ENCODE measurements at regions not wholly inside any gene's neighbourhood (a gene's known extent, or its start where the extent isn't known, plus 50 kb on each side); places are given as distances from the start of the nearest gene placed in this dataset.

DNA sequence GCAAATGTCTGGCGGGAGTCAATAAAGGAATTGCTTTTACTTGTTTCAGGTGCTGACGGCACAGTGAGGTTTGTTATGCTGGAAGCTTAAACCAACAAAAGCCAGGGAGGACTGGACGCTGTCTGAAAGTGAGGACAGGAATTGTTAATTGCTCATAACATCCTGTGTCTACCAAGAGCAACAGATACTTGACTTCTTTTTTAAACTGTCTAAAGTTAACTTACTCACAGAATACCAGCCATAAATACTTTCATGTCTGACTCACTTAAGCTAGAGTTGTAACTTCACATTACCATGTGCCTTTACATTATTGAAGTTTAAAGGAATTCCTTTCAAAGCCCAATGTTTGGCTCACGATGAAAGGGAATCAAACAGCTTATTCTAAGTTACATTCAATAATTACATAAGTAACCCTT lies 252.7 kb upstream of the SHH start:
- no peaks in the 10 kb centered on the region for H3K9me3 ChIP-seq (ENCODE audit: control insufficient read depth, low read length)
- no peaks in the 10 kb centered on the region for H3K36me3 ChIP-seq (ENCODE audit: control insufficient read depth in 1 of 2, insufficient read depth in 2 of 2, low read depth in 1 of 2, low read length in 2 of 2)
- no peak overlapping the region for H3K9ac ChIP-seq (ENCODE audit: low read length)
- no peak overlapping the region for H3K4ac ChIP-seq (ENCODE audit: low read depth in 1 of 2, low read length in 2 of 2)
- no peak overlapping the region for H4K8ac ChIP-seq (ENCODE audit: low read length)
- H3K27me3 ChIP-seq (ENCODE audit: control insufficient read depth in 1 of 2, insufficient read depth in 1 of 2, low read length in 2 of 2), result no peaks in the 10 kb centered on the region
- no peak overlapping the region for H3K14ac ChIP-seq (ENCODE audit: low read length in 2 of 2)
- no peak overlapping the region for H3K23ac ChIP-seq (ENCODE audit: low read length in 2 of 2)
- H3K4me3 ChIP-seq (ENCODE audit: insufficient read depth in 1 of 2, low read depth in 1 of 2, low read length in 2 of 2), result no peak overlapping the region
- H2BK5ac ChIP-seq (ENCODE audit: low read depth, low read length, poor library complexity, severe bottlenecking), result no peak overlapping the region
- H2AFZ ChIP-seq (ENCODE audit: low read depth, low read length), result no peak overlapping the region
- H3K79me1 ChIP-seq (replicated peaks; ENCODE audit: low read length, poor library complexity, severe bottlenecking), result no peaks in the 10 kb centered on the region
- no peak overlapping the region for H2BK15ac ChIP-seq (ENCODE audit: low read depth, poor library complexity, severe bottlenecking)
- no peak overlapping the region for H2AK5ac ChIP-seq (ENCODE audit: low read length, severe bottlenecking)
- DNase-seq, result no peak
- no peak overlapping the region for H3K4me2 ChIP-seq (ENCODE audit: low read length, poor library complexity, severe bottlenecking)
- H3K4me1 ChIP-seq (ENCODE audit: control insufficient read depth, insufficient read depth, low read depth, low read length), result peaks cover 5% of the 10 kb centered on the region
- no peak overlapping the region for H4K91ac ChIP-seq (ENCODE audit: low read length)
- 38% methylated on average over 2 of the region's 4 CpGs for WGBS
- peak overlapping the region; percentile 16 for H3K27ac ChIP-seq (ENCODE audit: low read length, poor library complexity, severe bottlenecking)
- H3K18ac ChIP-seq (ENCODE audit: low read depth in 1 of 2, low read length in 2 of 2), result no peak overlapping the region
- H2BK120ac ChIP-seq (ENCODE audit: low read depth, low read length), result no peak overlapping the region
- H2BK12ac ChIP-seq (ENCODE audit: low read length in 2 of 2), result no peak overlapping the region

DNA sequence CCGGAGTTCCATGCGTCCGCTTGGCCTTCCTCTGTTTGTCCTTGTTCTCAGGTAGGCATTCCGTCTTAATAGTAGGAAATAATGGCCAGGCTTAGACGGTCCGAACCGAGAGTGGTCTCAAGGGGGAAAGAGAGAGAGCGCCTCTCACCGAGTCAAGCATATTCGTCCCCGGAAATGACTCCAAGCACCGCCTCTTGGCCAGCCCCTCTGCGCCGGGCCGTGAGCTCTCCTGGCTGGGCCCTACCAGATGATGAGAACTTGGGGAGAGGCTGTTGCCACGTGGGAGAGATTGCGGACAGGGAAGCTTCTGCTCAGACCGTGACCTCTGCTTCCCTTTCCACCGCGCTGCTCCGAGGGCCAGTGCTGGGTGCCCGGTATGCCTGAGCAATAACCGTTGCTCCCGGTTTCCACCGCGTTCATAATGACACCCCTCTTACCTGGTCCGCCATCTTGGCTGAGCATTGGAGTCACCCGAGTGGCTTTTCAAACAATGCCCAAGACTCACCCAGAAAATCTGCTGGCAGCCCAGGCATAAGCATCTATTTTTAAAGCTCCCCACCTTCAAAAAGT lies 251.1 kb upstream of the SHH start:
- H2BK5ac ChIP-seq (ENCODE audit: low read depth, low read length, poor library complexity, severe bottlenecking), result no peak overlapping the region
- H3K18ac ChIP-seq (ENCODE audit: low read depth in 1 of 2, low read length in 2 of 2), result no peak overlapping the region
- no peak overlapping the region for H3K4ac ChIP-seq (ENCODE audit: low read depth in 1 of 2, low read length in 2 of 2)
- no peak overlapping the region for H2BK120ac ChIP-seq (ENCODE audit: low read depth, low read length)
- H3K27ac ChIP-seq (ENCODE audit: low read length, poor library complexity, severe bottlenecking), result no peak overlapping the region
- H4K8ac ChIP-seq (ENCODE audit: low read length), result no peak overlapping the region
- H3K4me3 ChIP-seq (ENCODE audit: insufficient read depth in 1 of 2, low read depth in 1 of 2, low read length in 2 of 2), result no peak overlapping the region
- H3K79me1 ChIP-seq (replicated peaks; ENCODE audit: low read length, poor library complexity, severe bottlenecking), result no peaks in the 10 kb centered on the region
- no peak overlapping the region for H3K23ac ChIP-seq (ENCODE audit: low read length in 2 of 2)
- H2AK5ac ChIP-seq (ENCODE audit: low read length, severe bottlenecking), result no peak overlapping the region
- 90% methylated on average over 28 of the region's 28 CpGs for WGBS
- peaks cover 5% of the 10 kb centered on the region for H3K4me1 ChIP-seq (ENCODE audit: control insufficient read depth, insufficient read depth, low read depth, low read length)
- no peaks in the 10 kb centered on the region for H3K27me3 ChIP-seq (ENCODE audit: control insufficient read depth in 1 of 2, insufficient read depth in 1 of 2, low read length in 2 of 2)
- H3K4me2 ChIP-seq (ENCODE audit: low read length, poor library complexity, severe bottlenecking), result no peak overlapping the region
- no peaks in the 10 kb centered on the region for H3K36me3 ChIP-seq (ENCODE audit: control insufficient read depth in 1 of 2, insufficient read depth in 2 of 2, low read depth in 1 of 2, low read length in 2 of 2)
- no peak for DNase-seq
- no peak overlapping the region for H2AFZ ChIP-seq (ENCODE audit: low read depth, low read length)
- H3K14ac ChIP-seq (ENCODE audit: low read length in 2 of 2), result no peak overlapping the region
- no peak overlapping the region for H3K9ac ChIP-seq (ENCODE audit: low read length)
- no peak overlapping the region for H2BK15ac ChIP-seq (ENCODE audit: low read depth, poor library complexity, severe bottlenecking)
- no peaks in the 10 kb centered on the region for H3K9me3 ChIP-seq (ENCODE audit: control insufficient read depth, low read length)
- no peak overlapping the region for H4K91ac ChIP-seq (ENCODE audit: low read length)
- no peak overlapping the region for H2BK12ac ChIP-seq (ENCODE audit: low read length in 2 of 2)

DNA sequence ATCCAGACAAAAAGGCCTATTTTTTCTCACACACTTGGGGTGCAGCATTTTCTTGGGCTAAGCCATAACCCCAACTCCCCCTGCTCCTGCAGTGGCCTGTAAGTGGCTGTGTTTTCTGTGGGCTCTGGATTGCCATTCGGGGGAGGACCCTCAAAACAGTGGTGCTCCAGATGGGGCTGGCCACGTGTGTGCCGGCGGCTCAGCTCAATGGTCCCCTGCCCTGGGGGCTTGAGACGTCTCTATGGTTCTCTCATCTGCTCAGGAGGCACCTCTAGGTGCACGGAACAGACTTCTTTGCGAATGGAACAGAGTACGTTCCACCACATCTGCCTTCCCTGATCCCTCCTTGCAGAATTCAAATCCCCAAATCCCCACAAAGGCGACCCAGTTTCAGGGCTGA lies 250.0 kb upstream of the SHH start:
- Histone ChIP-seq H2BK5ac (ENCODE audit: low read depth, low read length, poor library complexity, severe bottlenecking) (no peak overlapping the region), H4K91ac (ENCODE audit: low read length) (no peak overlapping the region), H3K4ac (ENCODE audit: low read depth in 1 of 2, low read length in 2 of 2) (no peak overlapping the region), H3K4me3 (ENCODE audit: insufficient read depth in 1 of 2, low read depth in 1 of 2, low read length in 2 of 2) (no peak overlapping the region), H3K36me3 (ENCODE audit: control insufficient read depth in 1 of 2, insufficient read depth in 2 of 2, low read depth in 1 of 2, low read length in 2 of 2) (no peaks in the 10 kb centered on the region), H2BK120ac (ENCODE audit: low read depth, low read length) (no peak overlapping the region), H3K79me1 (replicated peaks; ENCODE audit: low read length, poor library complexity, severe bottlenecking) (no peaks in the 10 kb centered on the region), H4K8ac (ENCODE audit: low read length) (no peak overlapping the region), H2AK5ac (ENCODE audit: low read length, severe bottlenecking) (no peak overlapping the region), H3K27me3 (ENCODE audit: control insufficient read depth in 1 of 2, insufficient read depth in 1 of 2, low read length in 2 of 2) (no peaks in the 10 kb centered on the region), H3K9me3 (ENCODE audit: control insufficient read depth, low read length) (no peaks in the 10 kb centered on the region), H2BK12ac (ENCODE audit: low read length in 2 of 2) (no peak overlapping the region), H2AFZ (ENCODE audit: low read depth, low read length) (no peak overlapping the region), H3K27ac (ENCODE audit: low read length, poor library complexity, severe bottlenecking) (no peak overlapping the region), H3K18ac (ENCODE audit: low read depth in 1 of 2, low read length in 2 of 2) (no peak overlapping the region), H3K14ac (ENCODE audit: low read length in 2 of 2) (no peak overlapping the region), H3K9ac (ENCODE audit: low read length) (no peak overlapping the region), H2BK15ac (ENCODE audit: low read depth, poor library complexity, severe bottlenecking) (no peak overlapping the region), H3K4me1 (ENCODE audit: control insufficient read depth, insufficient read depth, low read depth, low read length) (peaks cover 5% of the 10 kb centered on the region), H3K4me2 (ENCODE audit: low read length, poor library complexity, severe bottlenecking) (no peak overlapping the region), H3K23ac (ENCODE audit: low read length in 2 of 2) (no peak overlapping the region)
- WGBS, result 70% methylated on average over 9 of the region's 9 CpGs
- no peak for DNase-seq

DNA sequence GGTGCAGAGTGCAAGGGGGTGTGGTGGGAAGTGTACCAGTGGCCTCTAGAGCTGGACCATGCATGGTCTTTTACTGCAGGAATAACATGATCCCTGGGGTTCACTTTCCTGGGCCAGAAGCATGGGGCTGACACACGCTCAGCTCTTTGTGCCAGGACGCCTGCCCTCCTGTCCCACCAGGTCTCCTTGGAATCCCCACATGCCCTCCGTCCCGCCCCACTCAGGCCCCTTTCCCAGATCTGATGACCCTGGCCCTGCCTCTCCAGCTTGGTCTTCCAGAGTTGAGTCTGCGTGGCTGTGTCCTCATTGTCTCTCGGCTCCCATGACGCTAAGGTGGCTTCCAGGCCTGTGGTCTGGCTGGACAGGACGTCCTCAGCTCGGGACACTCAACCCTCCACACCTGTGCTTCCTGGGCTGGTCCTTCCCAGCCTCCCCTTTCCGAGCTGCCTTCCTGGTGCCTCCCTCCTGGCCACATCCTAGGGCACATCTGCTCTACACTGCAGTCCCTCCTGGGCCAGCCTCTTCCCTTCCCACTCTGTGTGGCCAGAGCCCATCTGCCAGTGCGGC lies 249.5 kb upstream of the SHH start:
- Histone ChIP-seq H3K18ac (ENCODE audit: low read depth in 1 of 2, low read length in 2 of 2) (no peak overlapping the region), H3K4me3 (ENCODE audit: insufficient read depth in 1 of 2, low read depth in 1 of 2, low read length in 2 of 2) (no peak overlapping the region), H3K9ac (ENCODE audit: low read length) (no peak overlapping the region), H3K4ac (ENCODE audit: low read depth in 1 of 2, low read length in 2 of 2) (no peak overlapping the region), H4K8ac (ENCODE audit: low read length) (no peak overlapping the region), H2BK15ac (ENCODE audit: low read depth, poor library complexity, severe bottlenecking) (no peak overlapping the region), H4K91ac (ENCODE audit: low read length) (no peak overlapping the region), H2BK12ac (ENCODE audit: low read length in 2 of 2) (no peak overlapping the region), H3K4me1 (ENCODE audit: control insufficient read depth, insufficient read depth, low read depth, low read length) (peaks cover 5% of the 10 kb centered on the region), H3K4me2 (ENCODE audit: low read length, poor library complexity, severe bottlenecking) (no peak overlapping the region), H3K9me3 (ENCODE audit: control insufficient read depth, low read length) (no peaks in the 10 kb centered on the region), H2AK5ac (ENCODE audit: low read length, severe bottlenecking) (no peak overlapping the region), H2BK120ac (ENCODE audit: low read depth, low read length) (no peak overlapping the region), H3K23ac (ENCODE audit: low read length in 2 of 2) (no peak overlapping the region), H2AFZ (ENCODE audit: low read depth, low read length) (no peak overlapping the region), H3K27ac (ENCODE audit: low read length, poor library complexity, severe bottlenecking) (no peak overlapping the region), H2BK5ac (ENCODE audit: low read depth, low read length, poor library complexity, severe bottlenecking) (no peak overlapping the region), H3K36me3 (ENCODE audit: control insufficient read depth in 1 of 2, insufficient read depth in 2 of 2, low read depth in 1 of 2, low read length in 2 of 2) (no peaks in the 10 kb centered on the region), H3K79me1 (replicated peaks; ENCODE audit: low read length, poor library complexity, severe bottlenecking) (no peaks in the 10 kb centered on the region), H3K27me3 (ENCODE audit: control insufficient read depth in 1 of 2, insufficient read depth in 1 of 2, low read length in 2 of 2) (no peaks in the 10 kb centered on the region), H3K14ac (ENCODE audit: low read length in 2 of 2) (no peak overlapping the region)
- 77% methylated on average over 11 of the region's 11 CpGs for WGBS
- DNase-seq, result no peak

Data from mesenchymal stem cell (in vitro differentiated cells and primary cell).